ENCODE measurements at regions not wholly inside any gene's neighbourhood (a gene's known extent, or its start where the extent isn't known, plus 50 kb on each side); places are given as distances from the start of the nearest gene placed in this dataset.

DNA sequence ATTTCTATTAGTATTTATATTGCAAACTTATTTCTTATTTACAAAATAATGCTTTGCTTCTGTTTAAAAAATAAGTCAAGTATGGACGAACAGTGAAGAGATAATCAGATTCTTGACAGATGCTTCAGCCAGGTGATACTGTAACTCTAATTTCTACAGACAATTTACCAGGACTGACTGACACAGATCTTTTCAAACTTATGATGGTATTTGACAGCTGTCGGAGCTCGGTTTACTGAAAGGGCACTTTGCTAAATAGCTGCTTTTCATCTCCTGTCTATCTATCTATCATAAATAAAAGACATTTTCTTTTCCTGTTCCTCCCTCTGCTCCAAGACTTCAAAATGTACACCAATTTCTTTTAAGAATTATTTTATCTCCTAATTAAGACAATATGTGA, 422.5 kb upstream of the SLC8A1 start:
- TF ChIP-seq ZBTB33 (IDR thresholded peaks at IDR 0.05) (no peak), CTCF (IDR thresholded peaks at IDR 0.05; ENCODE audit: low read depth, low read length, missing input control) (no peak)
